NT2/D1 (cell line): ENCODE measurements at regions not wholly inside any gene's neighbourhood (a gene's known extent, or its start where the extent isn't known, plus 50 kb on each side); places are given as distances from the start of the nearest gene placed in this dataset.
"Not testable (repeated sequence)": the region's sequence is repeated elsewhere in the genome, so short reads cannot be mapped to it uniquely, and the experiment has no call there.

Experiments
- DNase-seq: peaks from one replicate; pipeline ENCODE4 v3.0.0-alpha.2; 2011; ENCODE audit warnings: low read depth, low spot score
- H3K27me3 ChIP-seq: 2 replicates; pipeline ENCODE4 v1.6.0; 2011; ENCODE audit warnings: mild to moderate bottlenecking; ENCODE audit not compliant: insufficient read length, insufficient read depth
- H3K36me3 ChIP-seq: 2 replicates; pipeline ENCODE4 v1.6.1; 2011; ENCODE audit warnings: mild to moderate bottlenecking, low read length, mixed read lengths; ENCODE audit not compliant: insufficient read depth, insufficient read length
- H3K4me1 ChIP-seq: 2 replicates; pipeline ENCODE4 v1.5.1; 2011; ENCODE audit not compliant: insufficient read depth, insufficient read length
- H3K4me3 ChIP-seq: 2 replicates; pipeline ENCODE4 v1.5.1; 2011; ENCODE audit warnings: low read depth; ENCODE audit not compliant: insufficient read length
- H3K9ac ChIP-seq: 2 replicates; pipeline ENCODE4 v1.6.0; 2011; ENCODE audit warnings: low read depth; ENCODE audit not compliant: insufficient read length
- H3K9me3 ChIP-seq: 2 replicates; pipeline ENCODE4 v1.5.1; 2011; ENCODE audit warnings: mild to moderate bottlenecking, low read length; ENCODE audit not compliant: insufficient read depth
- SUZ12 ChIP-seq: IDR thresholded peaks from 2 replicates; pipeline ENCODE4 v1.6.1; 2011; ENCODE audit not compliant: insufficient read length, insufficient read depth; ENCODE audit errors: extremely low read depth
- YY1 ChIP-seq: IDR thresholded peaks from 2 replicates; pipeline ENCODE4 v1.6.1; 2011; ENCODE audit not compliant: insufficient read length, insufficient read depth
- ZNF274 ChIP-seq: IDR thresholded peaks from 2 replicates; pipeline ENCODE4 v1.6.1; 2011; ENCODE audit warnings: mild to moderate bottlenecking, low read depth, low read length

- Histone ChIP-seq H3K36me3 (no peaks in the 10 kb centered on the region), H3K4me1 (no peaks in the 10 kb centered on the region), H3K4me3 (no peak overlapping the region), H3K9ac (no peak overlapping the region), H3K27me3 (no peaks in the 10 kb centered on the region), H3K9me3 (no peaks in the 10 kb centered on the region)
- TF ChIP-seq ZNF274 (no peak), SUZ12 (no peak), YY1 (no peak)
- DNase-seq = no peak
These were observed 336.0 kb downstream of the RFPL4B start for GRCh38 chr6:112683106-112683505.

DNA sequence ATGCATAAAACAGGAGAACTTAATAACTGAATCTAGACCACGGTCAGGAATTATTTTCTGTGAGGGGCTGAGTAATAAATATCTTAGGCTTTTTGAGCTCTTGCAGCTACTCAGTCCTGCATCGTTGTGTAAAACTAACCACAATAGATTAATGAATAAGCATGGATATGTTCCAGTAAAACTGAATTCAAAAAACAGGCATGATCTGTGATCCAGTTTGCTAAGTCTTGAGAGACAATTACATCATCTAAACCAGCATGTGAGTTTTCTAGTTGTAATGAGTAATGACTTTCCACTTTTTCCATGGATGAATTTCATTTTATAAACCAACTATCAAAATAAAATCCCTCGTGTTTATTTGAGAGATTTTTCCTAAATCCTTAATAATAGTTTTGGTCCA is 336.8 kb downstream of the RFPL4B start:
- no peak overlapping the region for H3K4me3 ChIP-seq
- H3K9me3 ChIP-seq = no peaks in the 10 kb centered on the region
- H3K36me3 ChIP-seq = no peaks in the 10 kb centered on the region
- no peak overlapping the region for H3K9ac ChIP-seq
- H3K4me1 ChIP-seq = no peaks in the 10 kb centered on the region
- H3K27me3 ChIP-seq = no peaks in the 10 kb centered on the region
- DNase-seq = no peak
- TF ChIP-seq YY1 (no peak), ZNF274 (no peak), SUZ12 (no peak)

DNA sequence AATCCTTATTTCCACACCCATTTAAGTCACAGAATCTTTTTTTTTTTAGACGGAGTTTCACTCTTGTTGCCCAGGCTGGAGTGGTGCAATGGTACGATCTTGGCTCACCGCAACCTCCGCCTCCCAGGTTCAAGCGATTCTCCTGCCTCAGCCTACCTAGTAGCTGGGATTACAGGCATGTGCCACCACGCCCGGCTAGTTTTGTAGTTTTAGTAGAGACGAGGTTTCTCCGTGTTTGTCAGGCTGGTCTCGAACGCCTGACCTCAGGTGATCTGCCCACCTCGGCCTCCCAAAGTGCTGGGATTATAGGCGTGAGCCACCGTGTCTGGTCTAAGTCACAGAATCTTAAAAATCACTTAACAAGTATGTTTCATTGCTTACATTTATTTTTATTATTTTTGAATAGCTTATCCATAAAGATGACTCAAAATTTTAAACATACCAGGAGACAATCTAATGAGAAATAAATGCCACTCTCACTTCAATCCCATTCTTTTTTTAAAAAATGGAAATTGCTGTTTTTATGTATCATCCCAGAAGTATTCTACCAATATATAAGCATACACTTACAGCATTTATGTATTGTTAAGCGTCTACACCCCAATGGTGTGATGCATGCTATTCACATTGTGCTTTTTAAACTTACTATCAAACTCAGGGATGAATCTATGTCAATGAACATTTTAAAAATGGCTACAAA is 338.5 kb downstream of the RFPL4B start:
- DNase-seq, H3K9me3 ChIP-seq, H3K9ac ChIP-seq, H3K27me3 ChIP-seq, H3K4me1 ChIP-seq, H3K4me3 ChIP-seq, H3K36me3 ChIP-seq: not testable (repeated sequence)

DNA sequence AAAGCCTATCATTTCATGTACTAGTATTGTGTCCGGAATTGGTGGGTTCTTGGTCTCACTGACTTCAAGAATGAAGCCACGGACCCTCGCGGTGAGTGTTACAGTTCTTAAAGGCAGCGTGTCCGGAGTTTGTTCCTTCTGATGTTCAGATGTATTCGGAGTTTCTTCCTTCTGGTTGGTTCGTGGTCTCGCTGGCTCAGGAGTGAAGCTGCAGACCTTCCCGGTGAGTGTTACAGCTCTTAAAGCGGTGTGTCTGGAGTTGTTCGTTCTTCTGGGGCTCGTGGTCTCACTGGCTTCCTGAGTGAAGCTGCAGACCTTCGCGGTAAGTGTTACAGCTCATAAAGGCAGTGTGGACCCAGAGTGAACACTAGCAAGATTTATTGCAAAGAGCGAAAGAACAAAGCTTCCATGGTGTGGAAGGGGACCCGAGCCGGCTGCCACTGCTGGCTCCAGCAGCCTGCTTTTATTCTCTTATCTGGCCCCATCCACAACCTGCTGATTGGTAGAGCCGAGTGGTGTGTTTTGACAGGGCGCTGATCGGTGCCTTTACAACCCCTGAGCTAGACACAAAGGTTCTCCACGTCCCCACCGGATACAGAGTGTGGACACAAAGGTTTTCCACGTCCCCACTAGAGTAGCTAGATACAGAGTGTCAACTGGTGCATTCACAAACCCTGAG is 341.5 kb downstream of the RFPL4B start:
- DNase-seq, H3K36me3 ChIP-seq, H3K27me3 ChIP-seq, H3K9me3 ChIP-seq, H3K4me3 ChIP-seq, H3K9ac ChIP-seq, H3K4me1 ChIP-seq: not testable (repeated sequence)

GRCh38 chr6:112689183-112689858 is 342.2 kb downstream of the RFPL4B start:
- not testable (repeated sequence) for H3K9ac ChIP-seq, DNase-seq, H3K36me3 ChIP-seq, H3K4me3 ChIP-seq, H3K27me3 ChIP-seq, H3K9me3 ChIP-seq, H3K4me1 ChIP-seq

DNA sequence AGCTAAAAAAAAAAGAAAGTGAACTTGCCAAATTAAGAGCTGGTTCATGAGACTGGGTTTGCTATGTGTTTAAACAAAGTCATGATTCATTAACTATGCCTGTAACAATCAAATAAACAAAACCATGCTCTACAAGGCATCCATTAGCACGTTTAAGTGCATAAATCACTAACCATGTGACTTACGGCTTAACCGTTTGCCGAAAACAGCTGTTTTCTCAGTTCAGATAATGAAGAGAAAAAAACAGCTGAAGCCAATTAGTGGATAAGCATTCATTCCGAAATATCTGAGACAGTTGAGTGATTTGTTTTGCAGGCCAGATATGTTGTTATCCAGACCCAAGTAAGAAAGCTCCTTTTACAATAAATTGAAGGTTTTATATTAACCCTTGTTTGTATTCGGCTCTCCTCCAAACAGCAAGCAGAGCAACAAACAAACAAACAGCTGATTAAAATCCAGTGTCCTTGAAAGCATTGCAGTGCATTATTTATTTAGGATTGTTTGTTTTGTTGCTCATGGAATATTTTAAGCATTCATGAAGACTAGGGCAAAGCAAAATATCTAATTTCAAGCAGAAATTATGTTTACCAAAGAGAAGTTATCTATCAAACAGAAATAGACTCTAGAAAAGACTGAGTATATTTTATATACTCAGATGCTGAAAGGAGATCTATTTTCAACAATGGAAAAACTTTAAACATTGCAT is 343.5 kb downstream of the RFPL4B start:
- no peaks in the 10 kb centered on the region for H3K36me3 ChIP-seq
- H3K4me1 ChIP-seq = no peaks in the 10 kb centered on the region
- no peak for DNase-seq
- H3K9ac ChIP-seq = no peak overlapping the region
- H3K9me3 ChIP-seq = no peaks in the 10 kb centered on the region
- TF ChIP-seq YY1 = no peak
- no peak for TF ChIP-seq SUZ12
- no peak for TF ChIP-seq ZNF274
- H3K27me3 ChIP-seq = no peaks in the 10 kb centered on the region
- no peak overlapping the region for H3K4me3 ChIP-seq

DNA sequence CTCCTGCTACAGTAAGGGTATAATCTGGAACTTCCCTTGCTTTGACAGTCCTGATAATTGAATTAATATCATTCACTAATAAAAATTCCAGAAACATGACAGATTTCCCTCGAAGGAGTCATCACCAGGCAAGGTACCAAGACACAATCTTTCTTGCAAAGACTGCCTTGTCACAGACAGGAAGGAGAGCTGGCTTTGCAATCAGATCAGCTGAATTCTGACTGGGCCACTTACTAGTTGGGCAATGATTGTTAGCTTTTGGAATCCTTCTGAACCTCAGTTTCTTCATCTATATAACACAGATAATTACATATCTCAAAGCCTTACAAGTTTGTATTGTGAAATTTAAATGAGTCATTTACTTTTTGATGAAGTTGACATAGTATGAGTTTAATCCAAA is 344.2 kb downstream of the RFPL4B start:
- no peaks in the 10 kb centered on the region for H3K36me3 ChIP-seq
- H3K27me3 ChIP-seq = no peaks in the 10 kb centered on the region
- no peak for DNase-seq
- H3K9ac ChIP-seq = no peak overlapping the region
- TF ChIP-seq ZNF274 = no peak
- no peak for TF ChIP-seq SUZ12
- TF ChIP-seq YY1 = no peak
- H3K9me3 ChIP-seq = no peaks in the 10 kb centered on the region
- H3K4me3 ChIP-seq = no peak overlapping the region
- no peaks in the 10 kb centered on the region for H3K4me1 ChIP-seq
